DMS53 treated with DMSO at 0.1 percent for 48 hours (cell line): ENCODE measurements at regions not wholly inside any gene's neighbourhood (a gene's known extent, or its start where the extent isn't known, plus 50 kb on each side); places are given as distances from the start of the nearest gene placed in this dataset.
"Not testable (repeated sequence)": the region's sequence is repeated elsewhere in the genome, so short reads cannot be mapped to it uniquely, and the experiment has no call there.

Experiments
- DNase-seq: peaks from one replicate; lab custom pipeline; 2025; ENCODE audit not compliant: unreplicated experiment; lab: John Stamatoyannopoulos, UW

DNA sequence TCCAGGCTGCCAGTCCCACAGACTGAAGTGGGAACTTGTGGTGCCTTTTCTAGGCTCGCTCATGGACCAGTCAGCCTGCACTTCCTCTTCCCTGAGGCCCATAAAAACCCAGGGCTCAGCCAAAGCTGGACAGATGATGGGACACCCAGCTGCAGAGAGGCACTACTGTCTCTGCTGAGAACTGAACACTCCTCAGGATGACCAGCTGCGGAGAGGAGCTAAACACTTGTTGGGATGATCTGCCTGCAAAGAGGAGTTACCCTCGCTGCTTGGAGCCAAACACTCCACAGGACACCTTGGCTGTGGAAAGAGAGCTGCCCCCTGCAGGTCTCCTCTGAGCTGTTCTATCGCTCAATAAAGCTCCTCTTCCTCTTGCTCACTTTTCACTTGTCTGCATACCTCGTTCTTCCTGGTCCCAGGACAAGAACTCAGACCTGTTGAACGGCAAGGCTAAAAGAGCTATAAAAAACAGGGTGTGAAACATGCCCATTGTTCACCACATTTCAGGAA, 465.5 kb downstream of the GUCY1A2 start:
- DNase-seq: no peak

GRCh38 chr11:106553304-106553703, 465.0 kb downstream of the GUCY1A2 start:
- no peak for DNase-seq

DNA sequence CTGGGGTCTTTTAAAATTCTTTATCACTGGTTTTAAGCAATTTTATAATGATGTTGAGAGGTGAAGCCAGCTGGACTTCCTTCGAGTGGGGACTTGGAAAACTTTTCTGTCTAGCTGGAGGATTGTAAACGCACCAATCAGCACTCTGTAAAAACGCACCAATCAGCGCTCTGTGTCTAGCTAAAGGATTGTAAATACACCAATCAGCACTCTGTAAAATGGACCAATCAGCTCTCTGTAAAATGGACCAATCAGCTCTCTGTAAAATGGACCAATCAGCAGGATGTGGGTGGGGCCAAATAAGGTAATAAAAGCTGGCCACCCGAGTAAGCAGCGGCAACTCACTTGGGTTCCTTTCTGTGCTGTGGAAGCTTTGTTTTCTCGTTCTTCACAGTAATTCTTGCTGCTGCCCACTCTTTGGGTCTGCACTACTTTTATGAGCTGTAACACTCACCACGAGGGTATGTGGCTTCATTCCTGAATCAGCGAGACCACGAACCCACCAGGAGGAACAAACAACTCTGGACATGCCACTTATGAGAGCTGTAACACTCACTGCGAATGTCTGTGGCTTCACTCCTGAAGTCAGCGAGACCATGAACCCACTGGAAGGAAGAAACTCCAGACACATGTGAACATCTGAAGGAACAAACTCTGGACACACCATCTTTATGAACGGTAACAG, 462.6 kb downstream of the GUCY1A2 start:
- not testable (repeated sequence) for DNase-seq

- no peak for DNase-seq
Measured at GRCh38 chr11:106565326-106565725, 452.9 kb downstream of the GUCY1A2 start.

DNA sequence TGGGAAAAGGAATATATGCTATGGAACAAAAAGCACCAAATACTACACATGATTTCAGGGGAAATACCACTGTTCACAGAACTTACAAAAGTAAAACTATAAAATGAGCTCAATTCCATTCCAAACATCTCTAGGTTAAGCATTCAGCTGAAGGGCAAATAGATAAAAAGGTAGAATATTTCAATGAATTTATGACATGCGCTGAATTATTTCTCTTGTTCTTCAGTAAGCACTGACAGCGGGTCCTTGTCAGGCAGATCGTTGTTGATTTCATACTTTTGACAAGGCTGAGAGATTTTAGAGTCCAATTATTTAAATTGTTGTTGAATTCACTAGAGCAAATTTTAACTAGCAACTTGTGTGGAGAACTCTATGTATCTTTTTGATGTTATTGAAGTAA, 449.6 kb downstream of the GUCY1A2 start:
- no peak for DNase-seq

DNA sequence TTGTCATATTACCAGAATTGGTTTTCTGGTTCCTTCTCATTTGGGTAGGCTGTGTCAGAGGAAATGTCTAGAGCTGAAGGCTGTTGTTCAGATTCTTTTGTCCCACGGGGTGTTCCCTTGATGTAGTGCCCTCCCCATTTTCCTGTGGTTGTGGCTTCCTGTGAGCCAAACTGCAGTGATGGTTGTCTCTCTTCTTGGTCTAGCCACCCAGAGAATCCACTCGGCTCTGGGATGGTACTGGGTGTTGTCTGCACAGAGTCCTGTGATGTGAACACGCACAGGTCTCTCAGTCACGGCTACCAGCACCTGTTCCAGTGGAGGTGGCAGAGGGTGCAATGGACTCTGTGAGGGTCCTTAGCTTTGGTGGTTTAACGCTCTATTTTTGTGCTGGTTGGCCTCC, 440.9 kb downstream of the GUCY1A2 start:
- DNase-seq: not testable (repeated sequence)

DNA sequence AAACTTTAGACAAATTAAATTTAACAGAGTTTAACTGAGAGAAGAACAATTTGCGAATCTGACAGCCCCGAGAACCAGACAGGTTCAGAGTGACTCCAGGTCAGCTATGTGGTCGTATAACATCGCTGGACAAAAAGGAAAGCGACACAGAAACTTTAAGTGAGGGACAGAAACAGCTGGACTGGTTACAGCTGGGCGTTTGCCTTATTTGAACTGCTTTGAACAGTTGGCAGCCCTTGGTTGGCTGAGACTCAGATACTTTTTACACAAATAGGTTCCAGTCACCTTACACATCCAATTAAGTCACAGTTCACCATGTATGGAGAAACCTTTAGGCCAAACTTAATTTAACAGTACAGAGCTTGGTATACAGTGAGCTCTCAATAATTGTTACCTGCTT, 436.9 kb downstream of the GUCY1A2 start:
- no peak for DNase-seq

DNA sequence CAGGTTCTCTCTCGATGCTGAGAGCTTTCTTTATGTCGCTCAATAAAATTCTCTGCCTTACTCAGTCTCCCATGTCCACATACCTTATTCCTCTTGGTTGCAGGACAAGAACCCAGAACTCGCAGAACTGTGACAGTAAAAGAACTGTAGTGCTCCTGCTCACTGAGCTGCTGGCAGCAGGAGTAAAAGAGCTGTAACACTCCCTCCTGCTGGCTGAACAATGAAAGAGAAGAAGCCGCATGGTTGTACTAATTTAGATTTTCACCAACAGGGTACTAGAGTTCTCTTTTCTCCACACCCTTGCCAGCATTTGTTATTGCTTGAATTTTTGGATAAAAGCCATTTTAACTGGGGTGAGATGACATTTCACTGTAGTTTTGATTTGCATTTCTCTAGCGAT, 433.2 kb downstream of the GUCY1A2 start:
- DNase-seq: no peak

GRCh38 chr11:106594751-106595351, 423.4 kb downstream of the GUCY1A2 start:
- peak; percentile 86 for DNase-seq

DNA sequence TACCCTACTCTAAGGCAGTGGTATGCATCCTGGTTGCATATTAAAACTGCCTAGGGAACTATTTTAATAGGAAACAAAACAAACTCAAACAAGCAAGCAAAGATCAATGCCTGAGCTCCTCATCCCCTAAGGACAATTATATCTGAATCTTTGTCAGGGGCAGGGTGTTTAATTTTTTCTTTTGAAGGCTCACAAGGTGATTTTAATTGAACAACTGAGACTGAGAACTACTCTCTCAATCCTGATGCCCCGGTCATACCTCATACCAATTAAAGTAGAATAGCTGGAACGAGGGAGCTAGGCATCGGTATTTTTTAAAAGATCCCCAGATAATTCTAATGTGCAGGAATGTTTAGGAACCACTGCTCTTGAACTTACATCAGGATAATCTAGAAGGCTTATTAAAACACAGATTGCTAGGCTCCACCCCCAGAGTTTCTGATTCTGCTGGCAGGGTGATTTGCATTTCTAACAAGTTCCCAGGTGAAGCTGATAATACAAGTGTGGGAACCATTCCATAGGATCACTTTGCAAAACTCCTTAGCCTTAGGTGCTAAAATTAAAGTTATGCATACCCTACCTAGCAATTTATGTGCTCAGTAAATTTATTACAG, 416.5 kb downstream of the GUCY1A2 start:
- DNase-seq: no peak

DNA sequence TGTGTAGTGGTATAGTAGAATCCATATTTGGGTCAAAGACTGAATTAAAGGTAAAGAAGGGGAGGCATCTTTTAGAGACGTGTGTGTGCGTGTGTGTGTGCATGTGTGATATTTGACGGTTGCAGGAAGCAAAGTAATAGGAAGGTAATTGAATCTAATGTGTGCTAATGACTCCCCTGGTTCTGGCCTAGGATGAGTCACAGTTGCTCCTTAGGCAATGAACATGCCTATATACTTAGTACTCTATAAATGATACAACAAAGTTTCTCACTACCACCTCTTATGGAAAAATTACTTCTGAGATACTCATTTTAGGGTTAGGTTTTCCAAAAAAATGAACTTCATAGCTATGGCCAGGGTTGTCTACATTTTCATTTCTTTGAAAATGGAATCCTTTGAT, 409.6 kb downstream of the GUCY1A2 start:
- no peak for DNase-seq

GRCh38 chr11:106614262-106614661, 404.0 kb downstream of the GUCY1A2 start:
- DNase-seq: no peak

DNA sequence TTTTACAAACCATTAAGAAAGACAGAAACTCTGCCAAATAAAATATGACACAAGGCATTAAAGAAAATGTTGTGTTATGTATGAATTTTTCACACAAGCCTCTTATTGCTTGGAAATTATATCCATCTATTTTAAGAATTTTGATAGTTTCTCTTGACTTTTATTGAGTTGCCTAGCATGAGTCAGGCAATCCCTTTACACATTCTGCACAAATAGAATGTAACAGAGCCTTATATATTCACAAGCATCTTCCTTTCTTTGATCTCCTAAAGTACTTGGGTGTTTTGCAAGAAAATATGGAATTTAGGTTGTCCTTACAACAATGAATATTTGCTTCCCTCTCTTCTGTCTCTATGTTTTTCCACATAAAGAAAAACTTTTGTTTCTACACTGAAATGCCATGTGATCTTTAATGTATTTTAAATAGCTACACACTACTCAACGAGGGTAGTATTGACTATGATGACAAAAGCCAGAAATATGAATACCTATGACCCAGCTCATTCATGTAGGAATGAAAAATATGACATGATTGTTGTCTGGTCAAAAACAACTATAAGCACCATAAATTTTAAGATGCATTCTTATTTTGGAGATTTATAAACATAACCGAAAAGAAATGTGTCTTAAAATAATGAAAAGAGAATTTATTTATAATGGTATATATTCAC, 398.8 kb downstream of the GUCY1A2 start:
- no peak for DNase-seq

GRCh38 chr11:106621484-106621883, 396.8 kb downstream of the GUCY1A2 start:
- DNase-seq: peak; percentile 44
